ENCODE measurements at regions not wholly inside any gene's neighbourhood (a gene's known extent, or its start where the extent isn't known, plus 50 kb on each side); places are given as distances from the start of the nearest gene placed in this dataset.

- H3K27me3 ChIP-seq = no peaks in the 10 kb centered on the region
- no peaks in the 10 kb centered on the region for H3K4me1 ChIP-seq
- H3K9me3 ChIP-seq = no peaks in the 10 kb centered on the region
- H3K4me3 ChIP-seq = no peak overlapping the region
- H3K27ac ChIP-seq = no peak overlapping the region
- no peak for DNase-seq
- TF ChIP-seq, protein P1, sequence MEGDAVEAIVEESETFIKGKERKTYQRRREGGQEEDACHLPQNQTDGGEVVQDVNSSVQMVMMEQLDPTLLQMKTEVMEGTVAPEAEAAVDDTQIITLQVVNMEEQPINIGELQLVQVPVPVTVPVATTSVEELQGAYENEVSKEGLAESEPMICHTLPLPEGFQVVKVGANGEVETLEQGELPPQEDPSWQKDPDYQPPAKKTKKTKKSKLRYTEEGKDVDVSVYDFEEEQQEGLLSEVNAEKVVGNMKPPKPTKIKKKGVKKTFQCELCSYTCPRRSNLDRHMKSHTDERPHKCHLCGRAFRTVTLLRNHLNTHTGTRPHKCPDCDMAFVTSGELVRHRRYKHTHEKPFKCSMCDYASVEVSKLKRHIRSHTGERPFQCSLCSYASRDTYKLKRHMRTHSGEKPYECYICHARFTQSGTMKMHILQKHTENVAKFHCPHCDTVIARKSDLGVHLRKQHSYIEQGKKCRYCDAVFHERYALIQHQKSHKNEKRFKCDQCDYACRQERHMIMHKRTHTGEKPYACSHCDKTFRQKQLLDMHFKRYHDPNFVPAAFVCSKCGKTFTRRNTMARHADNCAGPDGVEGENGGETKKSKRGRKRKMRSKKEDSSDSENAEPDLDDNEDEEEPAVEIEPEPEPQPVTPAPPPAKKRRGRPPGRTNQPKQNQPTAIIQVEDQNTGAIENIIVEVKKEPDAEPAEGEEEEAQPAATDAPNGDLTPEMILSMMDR (IDR thresholded peaks at IDR 0.05) = no peak
- TF ChIP-seq POLR2A (IDR thresholded peaks at IDR 0.05) = no peak
- intact Hi-C loops (cut with DNase I; ENCODE audit: low total_unique reads) = no loop called here
- no peaks in the 10 kb centered on the region for H3K36me3 ChIP-seq
These were observed 149.4 kb downstream of the ZNF248 start for GRCh38 chr10:37707829-37708578.

- H3K27ac ChIP-seq = no peak overlapping the region
- intact Hi-C loops (cut with DNase I; ENCODE audit: low total_unique reads) = no loop called here
- no peaks in the 10 kb centered on the region for H3K9me3 ChIP-seq
- no peaks in the 10 kb centered on the region for H3K27me3 ChIP-seq
- no peaks in the 10 kb centered on the region for H3K4me1 ChIP-seq
- DNase-seq = no peak
- no peaks in the 10 kb centered on the region for H3K36me3 ChIP-seq
- H3K4me3 ChIP-seq = no peak overlapping the region
- TF ChIP-seq, protein P1 (IDR thresholded peaks at IDR 0.05) = no peak
- TF ChIP-seq POLR2A (IDR thresholded peaks at IDR 0.05) = no peak
These were observed 152.8 kb downstream of the ZNF248 start for GRCh38 chr10:37704566-37704965.

DNA sequence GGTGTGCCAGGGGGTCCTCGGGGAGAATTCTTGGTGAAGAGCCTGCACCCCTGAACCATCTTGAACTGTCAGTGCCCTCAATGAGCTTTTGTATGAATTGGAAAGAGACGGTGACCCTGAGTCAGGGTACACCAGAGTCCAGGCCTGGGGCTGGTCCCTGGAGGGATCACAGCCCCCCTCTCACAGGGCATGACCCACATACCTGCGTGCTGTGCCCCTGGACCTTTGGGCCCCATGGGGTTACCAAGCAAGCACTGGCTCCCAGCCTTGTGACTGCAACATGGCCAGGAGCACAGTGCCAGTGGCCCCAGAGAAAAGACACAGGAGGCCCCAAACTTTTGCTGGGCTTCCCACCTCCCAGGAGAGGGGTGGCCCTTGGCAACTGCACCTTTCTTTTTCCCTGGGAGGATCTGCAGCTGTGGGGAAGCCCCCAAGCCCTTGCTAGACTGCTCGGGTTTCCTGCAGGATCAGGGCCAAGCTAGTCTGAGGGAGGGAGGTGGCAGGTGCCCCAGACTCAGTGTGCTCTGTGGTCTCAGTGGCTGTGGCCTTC, 153.5 kb downstream of the ZNF248 start:
- H3K36me3 ChIP-seq = no peaks in the 10 kb centered on the region

DNA sequence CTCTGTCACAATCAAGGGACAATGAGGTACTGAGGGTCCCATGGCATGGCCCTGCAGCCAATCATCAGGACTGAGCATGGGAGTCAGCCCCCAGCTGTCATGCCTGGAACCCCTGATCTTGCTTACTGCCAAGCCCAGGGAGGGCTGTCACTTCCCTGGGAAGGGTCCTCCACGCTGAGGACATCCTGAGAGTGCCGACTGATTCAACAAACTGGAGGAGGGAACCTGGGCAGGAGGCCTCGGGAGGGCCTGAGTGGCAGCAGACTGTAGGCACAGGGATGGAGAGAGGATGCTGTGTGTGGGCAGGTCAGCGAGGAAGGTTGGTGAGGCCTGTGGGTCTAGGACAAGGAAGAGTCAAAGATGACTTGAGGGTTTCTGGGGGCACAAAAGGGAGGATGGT, 154.3 kb downstream of the ZNF248 start:
- Histone ChIP-seq H3K4me3 (no peak overlapping the region), H3K27me3 (no peaks in the 10 kb centered on the region), H3K4me1 (no peaks in the 10 kb centered on the region), H3K36me3 (no peaks in the 10 kb centered on the region), H3K27ac (no peak overlapping the region), H3K9me3 (no peaks in the 10 kb centered on the region)
- no peak for DNase-seq
- TF ChIP-seq, protein P1 (IDR thresholded peaks at IDR 0.05) = no peak
- no peak for TF ChIP-seq POLR2A (IDR thresholded peaks at IDR 0.05)
- intact Hi-C loops (cut with DNase I; ENCODE audit: low total_unique reads) = no loop called here

More for the DNA sequence above, 153.5 kb downstream of the ZNF248 start:
- no peak for DNase-seq
- TF ChIP-seq, protein P1 (IDR thresholded peaks at IDR 0.05) = no peak
- TF ChIP-seq POLR2A (IDR thresholded peaks at IDR 0.05) = no peak
- H3K27ac ChIP-seq = no peak overlapping the region
- intact Hi-C loops (cut with DNase I; ENCODE audit: low total_unique reads) = no loop called here
- H3K4me1 ChIP-seq = no peaks in the 10 kb centered on the region
- no peaks in the 10 kb centered on the region for H3K9me3 ChIP-seq
- H3K27me3 ChIP-seq = no peaks in the 10 kb centered on the region
- H3K4me3 ChIP-seq = no peak overlapping the region

DNA sequence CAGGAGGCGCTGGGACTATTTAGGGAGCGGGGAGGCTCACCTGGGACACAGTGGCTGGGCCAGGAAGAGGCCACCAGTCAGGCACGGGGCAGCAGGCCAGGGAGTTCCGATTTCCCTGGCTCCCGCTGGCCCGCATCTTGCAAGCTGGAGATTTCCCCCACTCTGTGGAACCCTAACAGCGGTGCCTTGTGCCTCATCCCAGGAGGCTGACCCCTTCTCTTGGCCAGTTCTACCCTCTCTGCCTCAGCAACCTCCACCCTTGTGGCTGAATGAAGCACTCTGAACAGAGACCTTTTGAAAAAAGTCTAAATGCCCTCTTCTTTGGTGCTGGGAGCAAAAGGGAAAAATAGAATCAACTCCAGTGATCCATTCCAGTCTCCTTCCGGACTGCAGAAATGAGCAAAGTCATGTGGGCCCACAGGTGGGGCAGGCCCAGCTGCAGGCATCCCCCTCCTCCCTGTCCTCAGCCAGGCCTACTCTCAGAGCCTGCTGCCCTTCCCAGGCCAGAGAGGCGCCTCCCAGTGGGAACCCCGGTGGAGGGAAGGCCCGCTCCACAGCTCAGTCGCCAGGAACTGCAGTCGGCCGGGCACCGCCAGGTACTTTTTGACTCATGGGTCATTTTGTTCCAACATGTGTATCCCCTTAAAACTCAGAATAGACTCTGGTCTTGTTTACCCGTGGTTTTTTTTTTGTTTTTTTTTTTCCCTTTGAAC, 155.5 kb downstream of the ZNF248 start:
- TF ChIP-seq POLR2A (IDR thresholded peaks at IDR 0.05) = no peak
- TF ChIP-seq, protein P1 (IDR thresholded peaks at IDR 0.05) = no peak
- Histone ChIP-seq H3K27me3 (no peaks in the 10 kb centered on the region), H3K4me1 (no peaks in the 10 kb centered on the region), H3K9me3 (no peaks in the 10 kb centered on the region), H3K27ac (no peak overlapping the region), H3K36me3 (no peaks in the 10 kb centered on the region), H3K4me3 (no peak overlapping the region)
- intact Hi-C loops (cut with DNase I; ENCODE audit: low total_unique reads) = no loop called here
- no peak for DNase-seq

Data from uterus (tissue), 3 donors.